Middle frontal gyrus (tissue), 1 donor: ENCODE measurements at regions not wholly inside any gene's neighbourhood (a gene's known extent, or its start where the extent isn't known, plus 50 kb on each side); places are given as distances from the start of the nearest gene placed in this dataset.
"Not testable (repeated sequence)": the region's sequence is repeated elsewhere in the genome, so short reads cannot be mapped to it uniquely, and the experiment has no call there.

ENCODE experiments used
- DNase-seq: peaks from one replicate; pipeline ENCODE4 v3.0.0-alpha.2; 2015; ENCODE audit warnings: low spot score; ENCODE audit errors: extremely low spot score

GRCh38 chr14:59138576-59138975 is 49.9 kb upstream of the DAAM1 start:
- DNase-seq, result not testable (repeated sequence)
